Naive B cell (primary cell): ENCODE measurements at regions not wholly inside any gene's neighbourhood (a gene's known extent, or its start where the extent isn't known, plus 50 kb on each side); places are given as distances from the start of the nearest gene placed in this dataset.

Source experiments
- ATAC-seq, 2 donors: fragments of 150-1000 bp; cut with Tn5 transposase; 2 replicates each; pipeline ENCODE4 v1.10.0; 2021; ENCODE audit warnings: low read depth in 2 of 2, mild to moderate bottlenecking in 2 of 2, moderate library complexity in 2 of 2
- DNase-seq: peaks from one replicate; pipeline ENCODE4 v3.0.0; 2022
- H3K27ac Mint-ChIP-seq, 6 donors: one replicate each; pipeline ENCODE4 v1.8.0; 2020 to 2022; ENCODE audit warnings: mild to moderate bottlenecking in 6 of 6, mixed read lengths in 6 of 6, moderate library complexity in 5 of 6, inconsistent platforms in 2 of 6
- H3K27me3 Mint-ChIP-seq, 3 donors: one replicate each; pipeline ENCODE4 v1.8.0; 2021 to 2022; ENCODE audit warnings: mixed read lengths in 3 of 3, mild to moderate bottlenecking in 1 of 3
- H3K36me3 Mint-ChIP-seq, 2 donors: one replicate each; pipeline ENCODE4 v1.8.0; 2020 to 2022; ENCODE audit warnings: mixed read lengths in 2 of 2, inconsistent platforms in 1 of 2, mild to moderate bottlenecking in 1 of 2
- H3K4me1 Mint-ChIP-seq, 3 donors: one replicate each; pipeline ENCODE4 v1.8.0; 2020 to 2022; ENCODE audit warnings: mixed read lengths in 3 of 3, inconsistent platforms in 1 of 3, mild to moderate bottlenecking in 1 of 3, moderate library complexity in 1 of 3
- H3K4me3 Mint-ChIP-seq, 8 donors: one replicate each; pipeline ENCODE4 v1.8.0; 2020 to 2022; ENCODE audit warnings: mild to moderate bottlenecking in 8 of 8, mixed read lengths in 8 of 8, moderate library complexity in 8 of 8, inconsistent platforms in 2 of 8
- H3K9me3 Mint-ChIP-seq, 7 donors: one replicate each; pipeline ENCODE4 v1.8.0; 2020 to 2022; ENCODE audit warnings: mixed read lengths in 7 of 7, mild to moderate bottlenecking in 5 of 7, inconsistent platforms in 2 of 7, moderate library complexity in 1 of 7

GRCh38 chr13:86737334-86737932 is 933.7 kb upstream of the SLITRK5 start:
- Mint-ChIP-seq H3K9me3 (peaks cover 7 to 24% (median 9%) of the 10 kb centered on the region in 7 donors), H3K4me3 (no peak overlapping the region), H3K4me1 (no peaks in the 10 kb centered on the region), H3K27ac (no peak overlapping the region), H3K27me3 (no peaks in the 10 kb centered on the region), H3K36me3 (no peaks in the 10 kb centered on the region)
- DNase-seq (no peak), ATAC-seq (no peak)

- Mint-ChIP-seq H3K36me3 (no peaks in the 10 kb centered on the region), H3K4me3 (no peak overlapping the region), H3K9me3 (peaks cover 0 to 22% (median 3%) of the 10 kb centered on the region in 7 donors), H3K4me1 (no peaks in the 10 kb centered on the region), H3K27ac (no peak overlapping the region), H3K27me3 (no peaks in the 10 kb centered on the region)
- ATAC-seq, result no peak
- no peak for DNase-seq
Measured at GRCh38 chr13:86741762-86742285, 929.3 kb upstream of the SLITRK5 start.

- no peaks in the 10 kb centered on the region for H3K4me1 Mint-ChIP-seq
- H3K27me3 Mint-ChIP-seq, result no peaks in the 10 kb centered on the region
- peaks cover 0 to 36% (median 7%) of the 10 kb centered on the region in 7 donors for H3K9me3 Mint-ChIP-seq
- DNase-seq, result no peak
- H3K36me3 Mint-ChIP-seq, result no peaks in the 10 kb centered on the region
- H3K27ac Mint-ChIP-seq, result no peak overlapping the region
- no peak for ATAC-seq
- no peak overlapping the region for H3K4me3 Mint-ChIP-seq
Measured at GRCh38 chr13:86757236-86757978, 913.8 kb upstream of the SLITRK5 start.

- Mint-ChIP-seq H3K27me3 (no peaks in the 10 kb centered on the region), H3K36me3 (no peaks in the 10 kb centered on the region), H3K27ac (no peak overlapping the region), H3K4me3 (no peak overlapping the region), H3K9me3 (peaks cover 0 to 38% (median 12%) of the 10 kb centered on the region in 7 donors), H3K4me1 (no peaks in the 10 kb centered on the region)
- DNase-seq (no peak), ATAC-seq (no peak)
Measured at GRCh38 chr13:86758116-86758515, 913.1 kb upstream of the SLITRK5 start.

- Mint-ChIP-seq H3K4me3 (no peak overlapping the region), H3K9me3 (peaks cover 7 to 49% (median 22%) of the 10 kb centered on the region in 7 donors), H3K27ac (no peak overlapping the region)
Measured at GRCh38 chr13:86760620-86761019, 910.6 kb upstream of the SLITRK5 start.

GRCh38 chr13:86765462-86765861 is 905.7 kb upstream of the SLITRK5 start:
- DNase-seq (no peak), ATAC-seq (no peak)
- H3K4me3 Mint-ChIP-seq, result no peak overlapping the region
- H3K27ac Mint-ChIP-seq, result no peak overlapping the region
- H3K9me3 Mint-ChIP-seq, result peaks cover 4 to 29% (median 18%) of the 10 kb centered on the region in 7 donors
- no peaks in the 10 kb centered on the region for H3K36me3 Mint-ChIP-seq
- H3K4me1 Mint-ChIP-seq, result no peaks in the 10 kb centered on the region
- no peaks in the 10 kb centered on the region for H3K27me3 Mint-ChIP-seq

More at GRCh38 chr13:86760620-86761019, 910.6 kb upstream of the SLITRK5 start:
- Mint-ChIP-seq H3K36me3 (no peaks in the 10 kb centered on the region), H3K27me3 (no peaks in the 10 kb centered on the region), H3K4me1 (no peaks in the 10 kb centered on the region)
- no peak for ATAC-seq
- DNase-seq, result no peak

GRCh38 chr13:86788616-86789015 is 882.6 kb upstream of the SLITRK5 start:
- H3K27me3 Mint-ChIP-seq, result no peaks in the 10 kb centered on the region

GRCh38 chr13:86792153-86792651 is 879.0 kb upstream of the SLITRK5 start:
- H3K36me3 Mint-ChIP-seq, result no peaks in the 10 kb centered on the region
- DNase-seq (no peak), ATAC-seq (no peak)
- H3K27ac Mint-ChIP-seq, result no peak overlapping the region
- no peaks in the 10 kb centered on the region for H3K27me3 Mint-ChIP-seq
- no peaks in the 10 kb centered on the region for H3K4me1 Mint-ChIP-seq
- peaks cover 5 to 17% (median 8%) of the 10 kb centered on the region in 7 donors for H3K9me3 Mint-ChIP-seq
- no peak overlapping the region for H3K4me3 Mint-ChIP-seq

More at GRCh38 chr13:86788616-86789015, 882.6 kb upstream of the SLITRK5 start:
- no peaks in the 10 kb centered on the region for H3K4me1 Mint-ChIP-seq
- H3K36me3 Mint-ChIP-seq, result no peaks in the 10 kb centered on the region
- no peak overlapping the region for H3K4me3 Mint-ChIP-seq
- ATAC-seq (no peak), DNase-seq (no peak)
- peaks cover 5 to 17% (median 9%) of the 10 kb centered on the region in 7 donors for H3K9me3 Mint-ChIP-seq
- H3K27ac Mint-ChIP-seq, result no peak overlapping the region

- Mint-ChIP-seq H3K36me3 (no peaks in the 10 kb centered on the region), H3K4me3 (no peak overlapping the region), H3K4me1 (no peaks in the 10 kb centered on the region), H3K27ac (no peak overlapping the region), H3K27me3 (no peaks in the 10 kb centered on the region), H3K9me3 (peaks cover 7 to 32% (median 8%) of the 10 kb centered on the region in 7 donors)
- no peak for ATAC-seq
- DNase-seq, result no peak
Measured at GRCh38 chr13:86795858-86796257, 875.3 kb upstream of the SLITRK5 start.

GRCh38 chr13:86810361-86810760 is 860.8 kb upstream of the SLITRK5 start:
- H3K9me3 Mint-ChIP-seq, result peaks cover 0 to 4% (median 0%) of the 10 kb centered on the region in 7 donors
- H3K27me3 Mint-ChIP-seq, result no peaks in the 10 kb centered on the region
- no peaks in the 10 kb centered on the region for H3K36me3 Mint-ChIP-seq
- no peak overlapping the region for H3K4me3 Mint-ChIP-seq
- no peak for DNase-seq
- H3K4me1 Mint-ChIP-seq, result no peaks in the 10 kb centered on the region
- no peak overlapping the region for H3K27ac Mint-ChIP-seq
- ATAC-seq, result no peak

- H3K4me3 Mint-ChIP-seq, result no peak overlapping the region
- no peaks in the 10 kb centered on the region for H3K27me3 Mint-ChIP-seq
- H3K27ac Mint-ChIP-seq, result no peak overlapping the region
- H3K4me1 Mint-ChIP-seq, result no peaks in the 10 kb centered on the region
- H3K36me3 Mint-ChIP-seq, result no peaks in the 10 kb centered on the region
- no peak for ATAC-seq
- H3K9me3 Mint-ChIP-seq, result peaks cover 0 to 3% (median 0%) of the 10 kb centered on the region in 7 donors
- no peak for DNase-seq
Measured at GRCh38 chr13:86813198-86813597, 858.0 kb upstream of the SLITRK5 start.

GRCh38 chr13:86825410-86825809 is 845.8 kb upstream of the SLITRK5 start:
- ATAC-seq (no peak), DNase-seq (no peak)
- Mint-ChIP-seq H3K4me1 (no peaks in the 10 kb centered on the region), H3K27ac (no peak overlapping the region), H3K4me3 (no peak overlapping the region), H3K27me3 (no peaks in the 10 kb centered on the region), H3K9me3 (peaks cover 0 to 3% (median 0%) of the 10 kb centered on the region in 7 donors), H3K36me3 (no peaks in the 10 kb centered on the region)

GRCh38 chr13:86826232-86826631 is 844.9 kb upstream of the SLITRK5 start:
- no peak for ATAC-seq
- no peak overlapping the region for H3K27ac Mint-ChIP-seq
- no peaks in the 10 kb centered on the region for H3K36me3 Mint-ChIP-seq
- no peak overlapping the region for H3K4me3 Mint-ChIP-seq
- no peak for DNase-seq
- H3K27me3 Mint-ChIP-seq, result no peaks in the 10 kb centered on the region
- H3K4me1 Mint-ChIP-seq, result no peaks in the 10 kb centered on the region
- H3K9me3 Mint-ChIP-seq, result peaks cover 0 to 3% (median 0%) of the 10 kb centered on the region in 7 donors

GRCh38 chr13:86830046-86830445 is 841.1 kb upstream of the SLITRK5 start:
- no peaks in the 10 kb centered on the region for H3K36me3 Mint-ChIP-seq
- no peaks in the 10 kb centered on the region for H3K4me1 Mint-ChIP-seq
- no peaks in the 10 kb centered on the region for H3K27me3 Mint-ChIP-seq
- ATAC-seq (no peak), DNase-seq (no peak)
- no peak overlapping the region for H3K4me3 Mint-ChIP-seq
- H3K9me3 Mint-ChIP-seq, result peaks cover 0 to 3% (median 0%) of the 10 kb centered on the region in 7 donors
- H3K27ac Mint-ChIP-seq, result no peak overlapping the region
